ENCODE measurements at regions not wholly inside any gene's neighbourhood (a gene's known extent, or its start where the extent isn't known, plus 50 kb on each side); places are given as distances from the start of the nearest gene placed in this dataset.

DNA sequence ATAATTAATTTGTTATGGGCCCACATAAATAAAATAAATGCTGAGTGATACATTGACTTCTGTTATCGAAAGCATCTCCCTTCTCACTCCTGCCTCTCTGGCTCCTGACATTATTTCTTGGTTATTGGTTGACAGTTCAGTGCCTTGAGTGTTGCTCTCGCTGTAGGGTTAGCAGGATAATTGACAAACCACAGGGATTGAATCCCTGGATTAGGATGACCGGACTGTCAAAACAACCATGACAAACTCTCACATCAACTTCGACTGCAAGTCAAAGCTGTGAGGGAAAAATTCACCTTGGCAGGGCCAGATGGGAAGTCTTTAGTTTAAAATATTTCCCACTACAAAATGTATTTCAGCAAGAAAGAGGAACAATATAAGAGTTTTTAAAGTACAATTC is 245.4 kb upstream of the TFAP2D start:
- no peak for DNase-seq (ENCODE audit: low spot score)
- H3K27ac ChIP-seq = no peak overlapping the region
- no peaks in the 10 kb centered on the region for H3K9me3 ChIP-seq
- H3K27me3 ChIP-seq (replicated peaks; ENCODE audit: insufficient read depth) = no peaks in the 10 kb centered on the region
- no peak overlapping the region for H3K4me3 ChIP-seq
- no peaks in the 10 kb centered on the region for H3K36me3 ChIP-seq
- 63% methylated on average over 4 of the region's 4 CpGs for WGBS
- intact Hi-C loops (cut with DNase I) = no loop called here
- TF ChIP-seq POLR2AphosphoS5 (IDR thresholded peaks at IDR 0.05) (no peak), POLR2A (IDR thresholded peaks at IDR 0.05) (no peak), CTCF (IDR thresholded peaks at IDR 0.05) (no peak)
- no peaks in the 10 kb centered on the region for H3K4me1 ChIP-seq (replicated peaks)

DNA sequence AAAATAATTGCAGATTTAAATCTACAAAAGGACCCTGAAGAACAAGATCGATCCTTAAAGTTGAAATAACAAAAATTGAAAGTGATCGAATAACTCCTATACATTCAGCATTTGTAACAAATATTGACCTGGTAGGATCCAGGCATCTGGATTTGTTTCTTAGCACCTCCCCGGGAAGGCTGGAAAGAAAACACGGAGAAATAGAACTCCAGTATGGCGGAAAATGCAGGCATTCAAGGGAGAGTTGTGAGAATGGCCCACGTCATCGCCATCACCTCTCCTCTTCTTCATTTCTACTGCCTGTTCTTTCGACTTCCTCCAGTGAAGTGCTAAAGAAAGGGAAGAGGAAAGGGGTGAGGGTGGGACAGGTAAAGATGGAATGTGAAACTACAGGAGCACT is 242.3 kb upstream of the TFAP2D start:
- no peak for TF ChIP-seq CTCF (IDR thresholded peaks at IDR 0.05)
- intact Hi-C loops (cut with DNase I) = no loop called here
- no peak overlapping the region for H3K4me3 ChIP-seq
- H3K9me3 ChIP-seq = no peaks in the 10 kb centered on the region
- H3K27ac ChIP-seq = no peak overlapping the region
- H3K36me3 ChIP-seq = no peaks in the 10 kb centered on the region
- H3K4me1 ChIP-seq (replicated peaks) = no peaks in the 10 kb centered on the region
- no peak for DNase-seq (ENCODE audit: low spot score)
- 89% methylated on average over 8 of the region's 8 CpGs for WGBS
- H3K27me3 ChIP-seq (replicated peaks; ENCODE audit: insufficient read depth) = no peaks in the 10 kb centered on the region

DNA sequence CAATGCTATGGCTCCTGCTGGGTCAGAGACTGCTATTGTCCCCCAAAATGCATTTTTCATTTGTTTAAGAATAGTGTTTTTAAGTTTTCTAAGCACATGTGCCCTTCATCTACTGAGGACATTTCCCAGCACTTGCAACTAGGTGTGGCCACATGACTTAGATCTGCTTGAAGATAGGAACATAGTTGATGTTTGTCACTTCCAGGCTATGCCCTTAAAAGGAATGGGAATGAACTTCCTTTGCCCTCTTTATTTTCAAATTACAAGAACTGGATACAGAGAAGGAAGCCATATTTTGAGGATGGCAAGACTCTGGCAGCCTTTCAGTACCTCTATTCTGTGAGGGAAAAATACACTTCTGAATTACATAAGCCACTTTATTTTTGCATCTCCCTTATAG is 203.0 kb upstream of the TFAP2D start:
- intact Hi-C loops (cut with DNase I) = no loop called here

DNA sequence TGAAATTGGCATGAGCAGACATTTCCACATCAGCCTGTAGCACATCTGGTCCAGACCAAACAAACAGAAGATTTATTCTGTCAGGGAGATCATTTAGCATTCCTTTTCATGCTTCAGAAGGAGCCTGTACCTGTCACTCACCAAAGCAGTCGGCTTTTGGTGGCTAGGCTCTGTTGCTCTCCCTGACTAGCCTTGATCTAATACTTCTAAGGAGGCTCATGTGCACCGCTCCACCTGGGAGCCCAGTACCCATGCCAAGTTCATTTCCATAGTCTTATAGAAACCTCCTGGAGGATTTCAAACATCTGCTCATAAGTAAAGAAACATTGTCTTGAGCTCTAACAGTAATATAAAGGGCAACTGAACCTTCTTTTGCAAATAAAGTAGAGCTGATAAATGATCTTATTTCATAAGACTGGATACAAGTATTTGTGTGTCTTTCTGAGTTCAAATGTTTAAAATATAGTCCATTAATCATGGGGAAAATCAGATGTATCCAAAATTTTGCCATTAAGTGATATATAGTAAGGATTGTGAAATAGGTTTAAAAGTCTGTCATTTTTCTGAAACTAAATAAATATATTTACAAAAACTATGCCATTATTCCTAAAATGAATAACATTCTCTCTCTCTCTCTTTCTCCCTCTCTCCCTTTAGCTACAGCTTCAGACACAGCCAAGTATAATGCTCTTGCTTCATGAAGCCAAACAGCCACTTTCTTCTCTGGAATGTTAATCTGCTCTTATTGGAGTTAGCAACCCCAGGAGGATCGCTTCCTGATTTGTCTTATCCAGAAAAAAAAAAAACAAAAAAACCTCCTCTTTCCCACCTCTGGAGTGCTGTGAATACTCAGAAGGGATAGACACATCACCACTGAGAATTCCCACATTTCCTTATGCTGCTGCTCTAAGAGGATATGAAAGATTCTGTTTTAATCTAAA is 192.7 kb upstream of the TFAP2D start:
- no peaks in the 10 kb centered on the region for H3K4me1 ChIP-seq (replicated peaks)
- intact Hi-C loops (cut with DNase I) = no loop called here
- WGBS = 23% methylated on average over 3 of the region's 3 CpGs

More for the DNA sequence above, 203.0 kb upstream of the TFAP2D start:
- H3K4me3 ChIP-seq = no peak overlapping the region
- H3K27me3 ChIP-seq (replicated peaks; ENCODE audit: insufficient read depth) = no peaks in the 10 kb centered on the region
- no peaks in the 10 kb centered on the region for H3K4me1 ChIP-seq (replicated peaks)
- TF ChIP-seq POLR2A (IDR thresholded peaks at IDR 0.05) = no peak
- TF ChIP-seq POLR2AphosphoS5 (IDR thresholded peaks at IDR 0.05) = no peak
- TF ChIP-seq CTCF (IDR thresholded peaks at IDR 0.05) = no peak
- no peaks in the 10 kb centered on the region for H3K9me3 ChIP-seq
- no peak for DNase-seq (ENCODE audit: low spot score)
- H3K36me3 ChIP-seq = no peaks in the 10 kb centered on the region
- H3K27ac ChIP-seq = no peak overlapping the region

More for the DNA sequence above, 192.7 kb upstream of the TFAP2D start:
- DNase-seq (ENCODE audit: low spot score) = no peak
- Histone ChIP-seq H3K27ac (no peak overlapping the region), H3K36me3 (no peaks in the 10 kb centered on the region), H3K27me3 (replicated peaks; ENCODE audit: insufficient read depth) (no peaks in the 10 kb centered on the region), H3K9me3 (no peaks in the 10 kb centered on the region), H3K4me3 (no peak overlapping the region)
- no peak for TF ChIP-seq POLR2A (IDR thresholded peaks at IDR 0.05)
- TF ChIP-seq CTCF (IDR thresholded peaks at IDR 0.05) = no peak
- TF ChIP-seq POLR2AphosphoS5 (IDR thresholded peaks at IDR 0.05) = no peak
